Skeletal muscle tissue (tissue), 3 donors: ENCODE measurements at regions not wholly inside any gene's neighbourhood (a gene's known extent, or its start where the extent isn't known, plus 50 kb on each side); places are given as distances from the start of the nearest gene placed in this dataset.

Experiments
- H3K27ac ChIP-seq: one replicate; pipeline ENCODE4 v1.7.0; 2013; ENCODE audit warnings: mild to moderate bottlenecking, low read depth, low read length, inconsistent platforms
- H3K27me3 ChIP-seq, 3 donors: one replicate each; pipeline ENCODE4 v1.7.0; 2013; ENCODE audit warnings: low read length in 3 of 3; ENCODE audit not compliant: control insufficient read depth in 3 of 3, insufficient read depth in 3 of 3
- H3K36me3 ChIP-seq, 3 donors: one replicate each; pipeline ENCODE4 v1.7.0; 2013; ENCODE audit warnings: low read length in 3 of 3; ENCODE audit not compliant: control insufficient read depth in 3 of 3, insufficient read depth in 3 of 3
- H3K4me1 ChIP-seq, 3 donors: one replicate each; pipeline ENCODE4 v1.7.0; 2013; ENCODE audit warnings: low read length in 3 of 3, mild to moderate bottlenecking in 3 of 3; ENCODE audit not compliant: control insufficient read depth in 3 of 3, insufficient read depth in 3 of 3
- H3K4me3 ChIP-seq, 3 donors: one replicate each; pipeline ENCODE4 v1.7.0; 2013; ENCODE audit warnings: low read length in 3 of 3
- H3K9ac ChIP-seq, 3 donors: one replicate each; pipeline ENCODE4 v1.7.0; 2013; ENCODE audit warnings: low read length in 3 of 3, mild to moderate bottlenecking in 3 of 3, moderate library complexity in 2 of 3, low read depth in 1 of 3
- H3K9me3 ChIP-seq, 3 donors: one replicate each; pipeline ENCODE4 v1.7.0; 2013; ENCODE audit warnings: low read length in 3 of 3; ENCODE audit not compliant: control insufficient read depth in 3 of 3
- donor health status: Osteomylitis.

GRCh38 chr5:15322421-15322820, 177.6 kb upstream of the FBXL7 start:
- H3K27me3 ChIP-seq, result no peaks in the 10 kb centered on the region

GRCh38 chr5:15321776-15322175, 178.2 kb upstream of the FBXL7 start:
- no peaks in the 10 kb centered on the region for H3K36me3 ChIP-seq
- H3K27ac ChIP-seq, result no peak overlapping the region
- no peaks in the 10 kb centered on the region for H3K27me3 ChIP-seq
- H3K9ac ChIP-seq, result no peak overlapping the region
- no peaks in the 10 kb centered on the region for H3K9me3 ChIP-seq
- H3K4me3 ChIP-seq, result no peak overlapping the region
- H3K4me1 ChIP-seq, result no peaks in the 10 kb centered on the region

More at GRCh38 chr5:15322421-15322820, 177.6 kb upstream of the FBXL7 start:
- no peak overlapping the region for H3K9ac ChIP-seq
- H3K36me3 ChIP-seq, result no peaks in the 10 kb centered on the region
- no peak overlapping the region for H3K27ac ChIP-seq
- H3K4me3 ChIP-seq, result no peak overlapping the region
- H3K4me1 ChIP-seq, result no peaks in the 10 kb centered on the region
- H3K9me3 ChIP-seq, result no peaks in the 10 kb centered on the region

GRCh38 chr5:15320871-15321270, 179.1 kb upstream of the FBXL7 start:
- H3K27ac ChIP-seq, result no peak overlapping the region
- no peak overlapping the region for H3K9ac ChIP-seq
- no peak overlapping the region for H3K4me3 ChIP-seq
- H3K36me3 ChIP-seq, result no peaks in the 10 kb centered on the region
- no peaks in the 10 kb centered on the region for H3K9me3 ChIP-seq
- H3K27me3 ChIP-seq, result no peaks in the 10 kb centered on the region
- H3K4me1 ChIP-seq, result no peaks in the 10 kb centered on the region

- H3K4me1 ChIP-seq, result no peaks in the 10 kb centered on the region
- no peak overlapping the region for H3K4me3 ChIP-seq
- no peaks in the 10 kb centered on the region for H3K27me3 ChIP-seq
- H3K9ac ChIP-seq, result no peak overlapping the region
- H3K9me3 ChIP-seq, result no peaks in the 10 kb centered on the region
- H3K27ac ChIP-seq, result no peak overlapping the region
- H3K36me3 ChIP-seq, result no peaks in the 10 kb centered on the region
Measured at GRCh38 chr5:15304914-15305834, 194.8 kb upstream of the FBXL7 start.

GRCh38 chr5:15304066-15304731, 195.8 kb upstream of the FBXL7 start:
- no peak overlapping the region for H3K9ac ChIP-seq
- H3K9me3 ChIP-seq, result no peaks in the 10 kb centered on the region
- no peaks in the 10 kb centered on the region for H3K4me1 ChIP-seq
- H3K36me3 ChIP-seq, result no peaks in the 10 kb centered on the region
- H3K27me3 ChIP-seq, result no peaks in the 10 kb centered on the region
- H3K27ac ChIP-seq, result no peak overlapping the region
- H3K4me3 ChIP-seq, result no peak overlapping the region

- H3K27ac ChIP-seq, result no peak overlapping the region
- no peaks in the 10 kb centered on the region for H3K9me3 ChIP-seq
- no peaks in the 10 kb centered on the region for H3K36me3 ChIP-seq
- no peak overlapping the region for H3K4me3 ChIP-seq
- H3K4me1 ChIP-seq, result no peaks in the 10 kb centered on the region
- no peak overlapping the region for H3K9ac ChIP-seq
- no peaks in the 10 kb centered on the region for H3K27me3 ChIP-seq
Measured at GRCh38 chr5:15300141-15300540, 199.8 kb upstream of the FBXL7 start.

GRCh38 chr5:15290953-15291352, 209.0 kb upstream of the FBXL7 start:
- H3K27ac ChIP-seq, result no peak overlapping the region
- no peaks in the 10 kb centered on the region for H3K27me3 ChIP-seq
- no peak overlapping the region for H3K4me3 ChIP-seq
- no peaks in the 10 kb centered on the region for H3K4me1 ChIP-seq
- H3K9ac ChIP-seq, result no peak overlapping the region
- H3K36me3 ChIP-seq, result no peaks in the 10 kb centered on the region
- no peaks in the 10 kb centered on the region for H3K9me3 ChIP-seq

- Histone ChIP-seq H3K9ac (no peak overlapping the region), H3K9me3 (no peaks in the 10 kb centered on the region), H3K27ac (no peak overlapping the region), H3K36me3 (no peaks in the 10 kb centered on the region), H3K4me1 (no peaks in the 10 kb centered on the region), H3K4me3 (no peak overlapping the region), H3K27me3 (no peaks in the 10 kb centered on the region)
Measured at GRCh38 chr5:15286650-15287049, 213.3 kb upstream of the FBXL7 start.

- Histone ChIP-seq H3K4me1 (no peaks in the 10 kb centered on the region), H3K4me3 (no peak overlapping the region), H3K9ac (no peak overlapping the region), H3K9me3 (no peaks in the 10 kb centered on the region), H3K27ac (no peak overlapping the region), H3K27me3 (no peaks in the 10 kb centered on the region), H3K36me3 (no peaks in the 10 kb centered on the region)
Measured at GRCh38 chr5:15285901-15286583, 213.9 kb upstream of the FBXL7 start.

GRCh38 chr5:15284706-15285105, 215.3 kb upstream of the FBXL7 start:
- Histone ChIP-seq H3K27me3 (no peaks in the 10 kb centered on the region), H3K9me3 (no peaks in the 10 kb centered on the region), H3K27ac (no peak overlapping the region), H3K4me3 (no peak overlapping the region), H3K4me1 (no peaks in the 10 kb centered on the region), H3K9ac (no peak overlapping the region), H3K36me3 (no peaks in the 10 kb centered on the region)
